Adrenal gland (tissue), 5 donors: ENCODE measurements at regions not wholly inside any gene's neighbourhood (a gene's known extent, or its start where the extent isn't known, plus 50 kb on each side); places are given as distances from the start of the nearest gene placed in this dataset.

Experiments used
- POLR2A ChIP-seq, 2 donors: fragments of 450-650 bp; IDR thresholded peaks; one replicate each; pipeline ENCODE4 v1.6.1; 2017; ENCODE audit warnings: antibody characterized with exemption in 2 of 2, mild to moderate bottlenecking in 2 of 2, moderate library complexity in 1 of 2
- TF ChIP-seq, protein P1 (sequence below), 6 experiments: fragments of 450-650 bp in 4 of 6; fragments of 200-600 bp in 2 of 6; sonication (generic) in 1 of 6; IDR thresholded peaks; 1 replicate in 5 of 6; 2 replicates in 1 of 6; pipeline versions ENCODE4 v1.5.1 to v1.8.0; 2016 to 2021; ENCODE audit warnings: antibody characterized with exemption in 6 of 6, mild to moderate bottlenecking in 2 of 6, moderate library complexity in 1 of 6
- donor health status: DM: no; HTN: no; CAD: no.

DNA sequence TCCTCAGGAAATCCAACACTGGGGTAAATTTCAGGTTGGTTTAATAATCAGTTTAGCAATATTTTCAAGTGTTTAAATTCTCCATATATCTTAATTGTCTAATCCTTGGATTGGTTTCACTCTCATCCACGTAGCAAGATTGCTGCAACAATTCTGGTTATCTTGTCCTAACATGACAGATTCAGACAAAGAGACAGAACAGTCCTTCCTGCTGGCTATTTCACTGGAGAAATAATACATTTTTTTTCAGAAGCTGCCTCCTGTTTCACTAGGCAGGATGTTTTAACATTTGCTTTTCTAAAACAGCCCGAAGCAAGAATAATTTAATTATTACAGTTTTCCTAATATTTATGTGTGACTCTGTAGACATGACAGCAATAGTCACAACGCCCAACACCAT, 2011.2 kb downstream of the NCAM2 start:
- TF ChIP-seq, protein P1, sequence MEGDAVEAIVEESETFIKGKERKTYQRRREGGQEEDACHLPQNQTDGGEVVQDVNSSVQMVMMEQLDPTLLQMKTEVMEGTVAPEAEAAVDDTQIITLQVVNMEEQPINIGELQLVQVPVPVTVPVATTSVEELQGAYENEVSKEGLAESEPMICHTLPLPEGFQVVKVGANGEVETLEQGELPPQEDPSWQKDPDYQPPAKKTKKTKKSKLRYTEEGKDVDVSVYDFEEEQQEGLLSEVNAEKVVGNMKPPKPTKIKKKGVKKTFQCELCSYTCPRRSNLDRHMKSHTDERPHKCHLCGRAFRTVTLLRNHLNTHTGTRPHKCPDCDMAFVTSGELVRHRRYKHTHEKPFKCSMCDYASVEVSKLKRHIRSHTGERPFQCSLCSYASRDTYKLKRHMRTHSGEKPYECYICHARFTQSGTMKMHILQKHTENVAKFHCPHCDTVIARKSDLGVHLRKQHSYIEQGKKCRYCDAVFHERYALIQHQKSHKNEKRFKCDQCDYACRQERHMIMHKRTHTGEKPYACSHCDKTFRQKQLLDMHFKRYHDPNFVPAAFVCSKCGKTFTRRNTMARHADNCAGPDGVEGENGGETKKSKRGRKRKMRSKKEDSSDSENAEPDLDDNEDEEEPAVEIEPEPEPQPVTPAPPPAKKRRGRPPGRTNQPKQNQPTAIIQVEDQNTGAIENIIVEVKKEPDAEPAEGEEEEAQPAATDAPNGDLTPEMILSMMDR (IDR thresholded peaks at IDR 0.05): no peak
- no peak for TF ChIP-seq POLR2A (IDR thresholded peaks at IDR 0.05)
